ENCODE measurements at regions not wholly inside any gene's neighbourhood (a gene's known extent, or its start where the extent isn't known, plus 50 kb on each side); places are given as distances from the start of the nearest gene placed in this dataset.

- no peak for TF ChIP-seq ZNF274 (IDR thresholded peaks at IDR 0.05; ENCODE audit: borderline replicate concordance, extremely low read depth, low read length)
- TF ChIP-seq POLR2AphosphoS5 (IDR thresholded peaks at IDR 0.05; ENCODE audit: low read depth, low read length): no peak
Measured at GRCh38 chr2:173792166-173792565, 173.0 kb downstream of the SP3 start.
